HEK293 (cell line): ENCODE measurements at regions not wholly inside any gene's neighbourhood (a gene's known extent, or its start where the extent isn't known, plus 50 kb on each side); places are given as distances from the start of the nearest gene placed in this dataset.

Source experiments
- TCF7L2 ChIP-seq: IDR thresholded peaks from 2 replicates; pipeline ENCODE4 v1.6.1; 2011; ENCODE audit warnings: low read depth, mild to moderate bottlenecking, inconsistent platforms, low read length, moderate library complexity, borderline replicate concordance
- ZNF24 ChIP-seq: fragments of 450-650 bp; formaldehyde crosslinking; IDR thresholded peaks from 2 replicates; pipeline ENCODE4 v1.5.1; 2016; ENCODE audit warnings: missing biosample characterization, missing genetic modification characterization
- ZNF404 ChIP-seq: fragments of 450-650 bp; formaldehyde crosslinking; IDR thresholded peaks from 2 replicates; pipeline ENCODE4 v1.5.1; 2017; ENCODE audit warnings: missing biosample characterization, missing genetic modification characterization
- ZNF521 ChIP-seq: fragments of 450-650 bp; formaldehyde crosslinking; IDR thresholded peaks from 2 replicates; pipeline ENCODE4 v1.5.1; 2017; ENCODE audit warnings: missing biosample characterization, mild to moderate bottlenecking, missing genetic modification characterization
- ZNF600 ChIP-seq: fragments of 450-650 bp; formaldehyde crosslinking; IDR thresholded peaks from 2 replicates; pipeline ENCODE4 v1.5.1; 2016; ENCODE audit warnings: missing biosample characterization, missing genetic modification characterization
- TF ChIP-seq, protein P1 (sequence below): fragments of 450-650 bp; formaldehyde crosslinking; IDR thresholded peaks from 2 replicates; pipeline ENCODE4 v1.5.1; 2016; ENCODE audit warnings: missing biosample characterization, missing genetic modification characterization

DNA sequence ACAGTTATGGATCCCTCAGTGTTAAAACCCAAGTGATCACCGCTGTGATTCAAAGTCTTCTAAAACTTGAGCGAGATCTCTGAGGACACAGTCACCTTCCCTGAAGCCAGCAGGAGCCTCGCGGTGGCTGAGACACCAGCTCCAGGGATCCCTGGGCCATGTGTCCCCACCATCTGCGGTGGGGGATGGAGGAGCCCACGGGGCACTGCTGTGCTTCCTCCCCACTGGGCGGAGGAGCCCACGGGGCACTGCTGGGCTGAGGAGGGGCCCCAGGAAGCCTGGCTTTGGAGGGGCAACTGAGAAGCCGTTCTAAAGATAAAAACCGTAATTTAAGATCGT lies 65.7 kb upstream of the METRNL start:
- TF ChIP-seq, protein P1, sequence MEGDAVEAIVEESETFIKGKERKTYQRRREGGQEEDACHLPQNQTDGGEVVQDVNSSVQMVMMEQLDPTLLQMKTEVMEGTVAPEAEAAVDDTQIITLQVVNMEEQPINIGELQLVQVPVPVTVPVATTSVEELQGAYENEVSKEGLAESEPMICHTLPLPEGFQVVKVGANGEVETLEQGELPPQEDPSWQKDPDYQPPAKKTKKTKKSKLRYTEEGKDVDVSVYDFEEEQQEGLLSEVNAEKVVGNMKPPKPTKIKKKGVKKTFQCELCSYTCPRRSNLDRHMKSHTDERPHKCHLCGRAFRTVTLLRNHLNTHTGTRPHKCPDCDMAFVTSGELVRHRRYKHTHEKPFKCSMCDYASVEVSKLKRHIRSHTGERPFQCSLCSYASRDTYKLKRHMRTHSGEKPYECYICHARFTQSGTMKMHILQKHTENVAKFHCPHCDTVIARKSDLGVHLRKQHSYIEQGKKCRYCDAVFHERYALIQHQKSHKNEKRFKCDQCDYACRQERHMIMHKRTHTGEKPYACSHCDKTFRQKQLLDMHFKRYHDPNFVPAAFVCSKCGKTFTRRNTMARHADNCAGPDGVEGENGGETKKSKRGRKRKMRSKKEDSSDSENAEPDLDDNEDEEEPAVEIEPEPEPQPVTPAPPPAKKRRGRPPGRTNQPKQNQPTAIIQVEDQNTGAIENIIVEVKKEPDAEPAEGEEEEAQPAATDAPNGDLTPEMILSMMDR = no peak
- TF ChIP-seq ZNF404 (tag by site-specific recombination) (no peak), TCF7L2 (no peak), ZNF521 (tag by site-specific recombination) (no peak), ZNF600 (tag by site-specific recombination) (no peak), ZNF24 (no peak)
